SK-N-SH treated with all-trans-retinoic acid at 6 μM for 48 hours (cell line): ENCODE measurements at regions not wholly inside any gene's neighbourhood (a gene's known extent, or its start where the extent isn't known, plus 50 kb on each side); places are given as distances from the start of the nearest gene placed in this dataset.

Experiments
- CREB5 ChIP-seq: fragments of 250-450 bp; sonication (Bioruptor Pico); IDR thresholded peaks from 2 replicates; pipeline ENCODE4 v1.5.1; 2020; ENCODE audit warnings: low read depth, mild to moderate bottlenecking, moderate library complexity
- ESRRG ChIP-seq: fragments of 250-450 bp; sonication (Bioruptor Pico); IDR thresholded peaks from 2 replicates; pipeline ENCODE4 v1.6.1; 2021; ENCODE audit warnings: mild to moderate bottlenecking
- PATZ1 ChIP-seq: fragments of 250-450 bp; sonication (Bioruptor Pico); IDR thresholded peaks from 2 replicates; pipeline ENCODE4 v1.8.0; 2020; ENCODE audit warnings: mild to moderate bottlenecking, moderate library complexity, borderline replicate concordance
- TOX ChIP-seq: fragments of 250-450 bp; sonication (Bioruptor Pico); IDR thresholded peaks from 2 replicates; pipeline ENCODE4 v1.8.0; 2021; ENCODE audit warnings: mild to moderate bottlenecking, moderate library complexity, borderline replicate concordance

- TF ChIP-seq CREB5 (CRISPR knock-in tag) (no peak), ESRRG (CRISPR knock-in tag) (no peak), PATZ1 (CRISPR knock-in tag) (no peak), TOX (CRISPR knock-in tag) (no peak)
Measured at GRCh38 chr10:88116481-88116880, 253.1 kb downstream of the PTEN start.
